HS-27A (cell line): ENCODE measurements at regions not wholly inside any gene's neighbourhood (a gene's known extent, or its start where the extent isn't known, plus 50 kb on each side); places are given as distances from the start of the nearest gene placed in this dataset.

ENCODE experiments used
- DNase-seq: peaks from one replicate; pipeline ENCODE4 v3.0.0-alpha.2; 2012; ENCODE audit warnings: low read depth, missing footprints

GRCh38 chr12:114767084-114767760 lies 83.2 kb upstream of the TBX3 start:
- DNase-seq, result no peak

- no peak for DNase-seq
Measured at GRCh38 chr12:114765960-114766691, 82.2 kb upstream of the TBX3 start.

GRCh38 chr12:114764510-114764909 lies 80.5 kb upstream of the TBX3 start:
- DNase-seq, result no peak

- no peak for DNase-seq
Measured at GRCh38 chr12:114762490-114763110, 78.6 kb upstream of the TBX3 start.

GRCh38 chr12:114760151-114760877 lies 76.3 kb upstream of the TBX3 start:
- no peak for DNase-seq

GRCh38 chr12:114759635-114760034 lies 75.7 kb upstream of the TBX3 start:
- DNase-seq, result no peak

GRCh38 chr12:114757684-114758325 lies 73.8 kb upstream of the TBX3 start:
- DNase-seq, result no peak

- no peak for DNase-seq
Measured at GRCh38 chr12:114752217-114752616, 68.2 kb upstream of the TBX3 start.

- no peak for DNase-seq
Measured at GRCh38 chr12:114751712-114752111, 67.7 kb upstream of the TBX3 start.

GRCh38 chr12:114750917-114751316 lies 66.9 kb upstream of the TBX3 start:
- no peak for DNase-seq

- no peak for DNase-seq
Measured at GRCh38 chr12:114749065-114749464, 65.1 kb upstream of the TBX3 start.

GRCh38 chr12:114747012-114747858 lies 63.3 kb upstream of the TBX3 start:
- DNase-seq, result no peak

GRCh38 chr12:114746297-114747011 lies 62.5 kb upstream of the TBX3 start:
- no peak for DNase-seq

GRCh38 chr12:114744691-114745090 lies 60.7 kb upstream of the TBX3 start:
- no peak for DNase-seq

- no peak for DNase-seq
Measured at GRCh38 chr12:114744285-114744684, 60.3 kb upstream of the TBX3 start.

- DNase-seq, result no peak
Measured at GRCh38 chr12:114743799-114744198, 59.8 kb upstream of the TBX3 start.

GRCh38 chr12:114743289-114743688 lies 59.3 kb upstream of the TBX3 start:
- no peak for DNase-seq

GRCh38 chr12:114742363-114742762 lies 58.4 kb upstream of the TBX3 start:
- DNase-seq, result no peak

- DNase-seq, result no peak
Measured at GRCh38 chr12:114741940-114742339, 58.0 kb upstream of the TBX3 start.

GRCh38 chr12:114740448-114740847 lies 56.5 kb upstream of the TBX3 start:
- DNase-seq, result no peak
